Spleen (tissue), 11 donors: ENCODE measurements at regions not wholly inside any gene's neighbourhood (a gene's known extent, or its start where the extent isn't known, plus 50 kb on each side); places are given as distances from the start of the nearest gene placed in this dataset.

Source experiments
- DNase-seq: peaks from one replicate; pipeline ENCODE4 v3.0.0-alpha.2; 2020
- H3K27ac ChIP-seq, 8 donors: fragments of 200-600 bp; sonication (generic) in 7 of 8; 1 replicate in 4 of 8; 2 replicates in 4 of 8; pipeline versions ENCODE4 v1.5.0 to v1.8.0; 2016 to 2021; ENCODE audit warnings: inconsistent platforms in 4 of 8, mild to moderate bottlenecking in 4 of 8, moderate library complexity in 1 of 8
- H3K27me3 ChIP-seq, 7 donors: fragments of 200-600 bp; sonication (generic) in 6 of 7; replicated peaks in 1 of 7; 1 replicate in 4 of 7; 2 replicates in 3 of 7; pipeline versions ENCODE4 v1.5.0 to v1.8.0; 2016 to 2021; ENCODE audit warnings: inconsistent platforms in 3 of 7, mild to moderate bottlenecking in 1 of 7
- H3K36me3 ChIP-seq, 6 donors: fragments of 200-600 bp; sonication (generic) in 5 of 6; 1 replicate in 4 of 6; 2 replicates in 2 of 6; pipeline versions ENCODE4 v1.5.0 to v1.8.0; 2016 to 2021; ENCODE audit warnings: inconsistent platforms in 2 of 6
- H3K4me1 ChIP-seq, 6 donors: fragments of 200-600 bp; sonication (generic) in 5 of 6; 1 replicate in 3 of 6; 2 replicates in 3 of 6; pipeline versions ENCODE4 v1.5.0 to v1.8.0; 2016 to 2021; ENCODE audit warnings: inconsistent platforms in 3 of 6
- H3K4me3 ChIP-seq, 8 donors: fragments of 200-600 bp; sonication (generic) in 7 of 8; 1 replicate in 4 of 8; 2 replicates in 4 of 8; pipeline versions ENCODE4 v1.5.0 to v1.8.0; 2016 to 2021; ENCODE audit warnings: inconsistent platforms in 4 of 8, mild to moderate bottlenecking in 4 of 8, moderate library complexity in 2 of 8
- H3K9me3 ChIP-seq, 8 donors: fragments of 200-600 bp; sonication (generic) in 7 of 8; 1 replicate in 4 of 8; 2 replicates in 4 of 8; pipeline versions ENCODE4 v1.5.0 to v1.8.0; 2016 to 2021; ENCODE audit warnings: inconsistent platforms in 4 of 8
- CTCF ChIP-seq, 11 experiments: fragments of 200-600 bp in 7 of 11; fragments of 450-650 bp in 4 of 11; sonication (generic) in 4 of 11; IDR thresholded peaks in 8 of 11; conservative IDR thresholded peaks in 3 of 11; 1 replicate in 7 of 11; 2 replicates in 4 of 11; pipeline versions ENCODE4 v1.4.0 to v1.8.0; 2016 to 2021; ENCODE audit warnings: antibody characterized with exemption in 11 of 11, inconsistent platforms in 4 of 11, mild to moderate bottlenecking in 1 of 11
- POLR2A ChIP-seq, 3 donors: fragments of 450-650 bp; IDR thresholded peaks; one replicate each; pipeline ENCODE4 v1.5.1; 2017; ENCODE audit warnings: antibody characterized with exemption in 3 of 3, mild to moderate bottlenecking in 1 of 3
- POLR2AphosphoS5 ChIP-seq, 3 donors: sonication (generic); formaldehyde crosslinking; IDR thresholded peaks; one replicate each; pipeline ENCODE4 v1.5.1; 2017; ENCODE audit warnings: antibody characterized with exemption in 3 of 3
- WGBS, 5 donors: extraction: QIAGEN DNeasy Blood & Tissue Kit in 3 of 5; methylation state at CpG; one replicate each; pipeline versions ENCODE4 v1.1.5 to v1.1.7; 2013 to 2018; 5-methylcytosine and 5-hydroxymethylcytosine counted together
- intact Hi-C: fragments of 100-400 bp; cut with DNase I; formaldehyde crosslinking; loops from one replicate; pipeline ENCODE4 v1.15.0; 2023; ENCODE audit warnings: low total_unique reads
- donor health status: healthy with polysubstance abuse.
- donor health status: DM: no; HTN: no; CAD: no; lungs with moderate emphysema.
- donor health status: DM: no; HTN: no; CAD: no.
- donor health status: Bipolar disorder and iron deficiency.
- donor health status: healthy.
- donor health status: DM: no; HTN: no; CAD: no.
- donor health status: DM: yes; HTN: yes; CAD: no.

GRCh38 chr12:39003541-39004155 lies 98.3 kb upstream of the CPNE8 start:
- Histone ChIP-seq H3K36me3 (no peaks in the 10 kb centered on the region), H3K4me1 (no peaks in the 10 kb centered on the region), H3K27me3 (no peaks in the 10 kb centered on the region), H3K4me3 (no peak overlapping the region), H3K27ac (no peak overlapping the region), H3K9me3 (no peaks in the 10 kb centered on the region)
- 49 to 85% (median 72%) methylated on average over 3 of the region's 3 CpGs for WGBS, 5 donors
- intact Hi-C loops = no loop called here
- no peak for TF ChIP-seq POLR2AphosphoS5 (IDR thresholded peaks at IDR 0.05)
- DNase-seq = no peak

DNA sequence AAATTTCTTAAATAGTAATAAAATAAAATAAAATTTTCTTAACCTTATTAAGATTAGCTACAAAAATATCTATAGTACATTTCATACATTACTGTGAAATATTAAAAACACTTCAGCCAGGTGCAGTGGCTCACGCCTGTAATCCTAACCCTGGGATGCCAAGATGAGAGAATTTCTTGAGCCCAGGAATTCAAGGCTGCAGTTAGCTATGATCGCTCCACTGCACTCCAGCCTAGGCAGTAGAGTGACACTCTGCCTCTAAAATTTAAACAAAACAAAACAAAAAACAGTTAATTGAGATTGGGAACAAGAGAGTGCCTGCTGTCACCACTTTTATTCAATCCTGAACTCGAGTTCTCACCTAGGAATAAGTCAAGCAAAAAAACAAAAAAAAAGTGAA lies 95.0 kb upstream of the CPNE8 start:
- no peaks in the 10 kb centered on the region for H3K9me3 ChIP-seq
- WGBS, 5 donors = 73 to 84% (median 73%) methylated on average over 3 of the region's 3 CpGs
- DNase-seq = no peak
- no peaks in the 10 kb centered on the region for H3K4me1 ChIP-seq
- no peaks in the 10 kb centered on the region for H3K36me3 ChIP-seq
- no peaks in the 10 kb centered on the region for H3K27me3 ChIP-seq
- H3K27ac ChIP-seq = no peak overlapping the region
- intact Hi-C loops = no loop called here
- no peak overlapping the region for H3K4me3 ChIP-seq
- TF ChIP-seq CTCF (IDR thresholded peaks at IDR 0.05 in 8 of 11, conservative IDR thresholded peaks at IDR 0.05 in 3 of 11) = no peak

DNA sequence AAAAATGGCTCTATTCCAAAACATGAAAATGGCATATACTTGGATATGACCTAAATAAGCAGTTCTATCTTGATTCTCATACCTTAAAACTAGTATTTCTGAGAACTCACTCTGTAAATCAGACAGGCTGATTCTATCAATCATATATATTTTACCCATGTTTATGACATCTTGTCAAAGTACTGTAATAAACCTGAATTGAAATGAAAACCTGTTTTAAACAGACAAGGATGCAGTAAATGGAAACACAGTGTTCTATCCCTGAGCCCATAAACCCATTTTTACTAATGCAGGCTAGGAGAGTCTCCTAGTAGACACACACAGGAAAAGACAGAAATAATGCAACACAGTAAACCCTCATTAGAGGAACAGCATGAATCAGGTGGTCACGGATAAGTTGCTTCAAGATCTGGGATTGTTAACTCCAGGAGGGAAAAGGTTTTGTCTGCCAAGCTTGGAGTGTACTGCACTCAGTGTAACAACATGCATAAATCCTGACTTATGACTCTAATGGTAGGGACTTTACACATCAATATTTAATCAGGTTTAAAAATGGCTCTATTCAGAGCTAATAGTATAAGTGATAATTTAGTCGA lies 93.6 kb upstream of the CPNE8 start:
- Histone ChIP-seq H3K27me3 (no peaks in the 10 kb centered on the region), H3K4me1 (no peaks in the 10 kb centered on the region), H3K4me3 (no peak overlapping the region), H3K36me3 (no peaks in the 10 kb centered on the region), H3K27ac (no peak overlapping the region), H3K9me3 (no peaks in the 10 kb centered on the region)
- no peak for TF ChIP-seq POLR2AphosphoS5 (IDR thresholded peaks at IDR 0.05)
- no peak for TF ChIP-seq POLR2A (IDR thresholded peaks at IDR 0.05)
- TF ChIP-seq CTCF (IDR thresholded peaks at IDR 0.05 in 8 of 11, conservative IDR thresholded peaks at IDR 0.05 in 3 of 11) = no peak
- DNase-seq = no peak
- 83 to 89% (median 86%) methylated on average over 2 of the region's 2 CpGs for WGBS, 5 donors
- intact Hi-C loops = no loop called here

DNA sequence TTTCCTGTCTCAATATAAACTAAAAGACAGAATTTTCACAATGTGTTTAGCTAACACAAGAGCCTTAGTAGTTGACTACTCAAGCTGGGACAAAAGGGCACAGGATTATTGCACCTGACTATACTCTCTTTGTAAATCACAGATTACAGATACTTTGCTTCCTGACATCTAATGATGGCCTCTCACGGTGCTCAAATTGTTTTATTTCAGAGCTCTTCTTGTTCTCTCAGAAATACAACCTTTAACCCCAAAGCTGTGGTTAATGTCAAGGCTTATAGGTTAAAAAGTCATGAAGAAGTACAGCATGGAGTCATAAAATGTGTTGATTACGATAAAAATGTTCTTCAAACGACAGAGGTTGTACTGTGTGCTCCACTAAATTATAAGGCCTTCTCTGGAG lies 89.9 kb upstream of the CPNE8 start:
- no peak for DNase-seq
- intact Hi-C loops = no loop called here
- 50 to 69% (median 66%) methylated on average over 3 of the region's 3 CpGs for WGBS, 5 donors
- no peak overlapping the region for H3K4me3 ChIP-seq
- TF ChIP-seq POLR2A (IDR thresholded peaks at IDR 0.05) (no peak), POLR2AphosphoS5 (IDR thresholded peaks at IDR 0.05) (no peak), CTCF (IDR thresholded peaks at IDR 0.05 in 8 of 11, conservative IDR thresholded peaks at IDR 0.05 in 3 of 11) (no peak)
- H3K36me3 ChIP-seq = no peaks in the 10 kb centered on the region
- no peaks in the 10 kb centered on the region for H3K27me3 ChIP-seq
- no peak overlapping the region for H3K27ac ChIP-seq
- H3K9me3 ChIP-seq = peaks cover 0 to 10% (median 6%) of the 10 kb centered on the region in 8 donors
- no peaks in the 10 kb centered on the region for H3K4me1 ChIP-seq
